ENCODE measurements at regions not wholly inside any gene's neighbourhood (a gene's known extent, or its start where the extent isn't known, plus 50 kb on each side); places are given as distances from the start of the nearest gene placed in this dataset.

DNA sequence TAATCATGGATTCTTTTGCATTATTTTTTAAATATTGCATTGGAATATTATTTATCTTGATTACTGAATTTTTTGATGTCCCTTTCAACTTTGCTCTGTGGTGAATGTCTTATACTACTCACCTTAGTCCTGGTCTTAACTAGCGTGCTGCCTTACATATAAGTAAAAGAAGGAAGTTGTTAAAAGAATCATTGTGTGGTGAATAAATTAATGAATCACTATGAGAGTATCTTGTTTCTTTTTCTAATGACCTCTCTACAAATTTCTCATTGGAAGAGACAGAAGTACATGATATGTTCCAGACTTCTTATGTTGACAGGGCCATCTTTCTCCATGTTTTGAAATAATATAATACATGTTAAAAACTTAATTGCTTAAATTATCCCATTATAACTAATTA, 432.6 kb upstream of the MMADHC start:
- no peak overlapping the region for H3K4me3 ChIP-seq (replicated peaks; ENCODE audit: low read depth, low read length)
- no peak for DNase-seq (ENCODE audit: low read depth)
- TF ChIP-seq, protein P1, sequence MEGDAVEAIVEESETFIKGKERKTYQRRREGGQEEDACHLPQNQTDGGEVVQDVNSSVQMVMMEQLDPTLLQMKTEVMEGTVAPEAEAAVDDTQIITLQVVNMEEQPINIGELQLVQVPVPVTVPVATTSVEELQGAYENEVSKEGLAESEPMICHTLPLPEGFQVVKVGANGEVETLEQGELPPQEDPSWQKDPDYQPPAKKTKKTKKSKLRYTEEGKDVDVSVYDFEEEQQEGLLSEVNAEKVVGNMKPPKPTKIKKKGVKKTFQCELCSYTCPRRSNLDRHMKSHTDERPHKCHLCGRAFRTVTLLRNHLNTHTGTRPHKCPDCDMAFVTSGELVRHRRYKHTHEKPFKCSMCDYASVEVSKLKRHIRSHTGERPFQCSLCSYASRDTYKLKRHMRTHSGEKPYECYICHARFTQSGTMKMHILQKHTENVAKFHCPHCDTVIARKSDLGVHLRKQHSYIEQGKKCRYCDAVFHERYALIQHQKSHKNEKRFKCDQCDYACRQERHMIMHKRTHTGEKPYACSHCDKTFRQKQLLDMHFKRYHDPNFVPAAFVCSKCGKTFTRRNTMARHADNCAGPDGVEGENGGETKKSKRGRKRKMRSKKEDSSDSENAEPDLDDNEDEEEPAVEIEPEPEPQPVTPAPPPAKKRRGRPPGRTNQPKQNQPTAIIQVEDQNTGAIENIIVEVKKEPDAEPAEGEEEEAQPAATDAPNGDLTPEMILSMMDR (IDR thresholded peaks at IDR 0.05; ENCODE audit: low read length, missing control alignments), result no peak

DNA sequence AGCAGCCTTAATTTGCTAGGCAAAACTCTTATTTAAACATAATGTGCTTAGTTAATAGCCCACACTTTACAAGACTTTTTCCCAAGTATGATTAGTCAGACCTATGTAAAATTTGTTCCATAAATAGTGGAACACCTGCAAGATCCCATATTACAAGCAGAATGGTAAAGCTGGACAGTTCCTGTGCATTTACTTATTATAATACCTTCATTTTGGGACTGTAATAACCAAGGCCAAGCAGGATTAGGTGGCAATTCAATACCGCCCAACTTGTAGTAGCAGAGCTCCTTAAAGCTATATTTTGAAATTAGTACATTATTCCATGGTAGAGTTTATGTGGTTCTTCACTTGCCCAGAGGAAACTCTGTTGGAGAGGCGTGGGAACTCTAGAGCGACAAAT, 431.5 kb upstream of the MMADHC start:
- TF ChIP-seq, protein P1 (IDR thresholded peaks at IDR 0.05; ENCODE audit: low read length, missing control alignments), result no peak
- H3K4me3 ChIP-seq (replicated peaks; ENCODE audit: low read depth, low read length), result no peak overlapping the region
- no peak for DNase-seq (ENCODE audit: low read depth)

DNA sequence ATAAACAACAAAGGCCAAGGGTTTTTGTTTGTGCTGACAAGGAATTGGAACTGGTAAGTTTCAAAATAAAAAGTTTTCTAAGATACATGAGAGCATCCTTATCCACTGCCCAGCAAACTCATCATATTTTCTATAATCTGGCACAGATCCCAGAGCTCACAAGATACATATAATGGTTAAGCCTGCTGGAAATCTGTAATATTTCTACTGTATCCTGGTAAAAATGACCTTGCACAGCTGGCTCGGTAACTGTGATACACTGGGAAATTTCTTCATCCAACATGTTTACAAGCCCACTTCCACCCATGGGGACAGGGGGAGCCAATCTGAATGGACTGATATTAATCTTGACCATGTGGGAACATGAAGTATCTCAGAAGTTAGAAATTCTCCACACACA, 425.4 kb upstream of the MMADHC start:
- TF ChIP-seq, protein P1 (IDR thresholded peaks at IDR 0.05; ENCODE audit: low read length, missing control alignments), result no peak
- peak; percentile 46 for DNase-seq (ENCODE audit: low read depth)
- H3K4me3 ChIP-seq (replicated peaks; ENCODE audit: low read depth, low read length), result no peak overlapping the region

DNA sequence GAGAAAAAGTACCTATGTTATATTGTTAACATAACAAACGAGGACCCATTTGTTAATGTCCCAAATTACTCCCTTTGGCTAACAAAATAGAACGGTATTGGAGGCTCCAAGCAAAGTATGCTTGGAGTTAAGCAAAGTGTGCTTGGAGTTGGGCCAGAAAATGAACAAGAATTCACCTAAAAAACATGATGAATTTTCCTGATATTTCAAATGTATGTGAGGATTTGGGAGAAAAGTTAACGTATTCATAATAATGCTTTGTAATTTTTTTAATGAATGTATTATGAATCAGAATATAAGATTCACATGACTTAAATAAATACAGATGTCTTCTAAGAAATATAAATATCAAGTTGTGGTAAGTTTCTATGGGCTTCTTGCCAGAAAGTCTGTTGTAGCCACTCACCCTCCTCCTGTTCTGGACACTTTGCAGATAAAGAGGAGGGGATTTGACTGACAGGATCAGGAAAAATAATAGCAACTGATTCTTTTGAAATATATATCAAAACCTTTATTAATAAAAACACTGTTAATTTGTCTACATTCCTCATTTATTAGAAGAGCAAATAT, 423.7 kb upstream of the MMADHC start:
- TF ChIP-seq, protein P1 (IDR thresholded peaks at IDR 0.05; ENCODE audit: low read length, missing control alignments), result no peak
- peak; percentile 19 for DNase-seq (ENCODE audit: low read depth)
- no peak overlapping the region for H3K4me3 ChIP-seq (replicated peaks; ENCODE audit: low read depth, low read length)

DNA sequence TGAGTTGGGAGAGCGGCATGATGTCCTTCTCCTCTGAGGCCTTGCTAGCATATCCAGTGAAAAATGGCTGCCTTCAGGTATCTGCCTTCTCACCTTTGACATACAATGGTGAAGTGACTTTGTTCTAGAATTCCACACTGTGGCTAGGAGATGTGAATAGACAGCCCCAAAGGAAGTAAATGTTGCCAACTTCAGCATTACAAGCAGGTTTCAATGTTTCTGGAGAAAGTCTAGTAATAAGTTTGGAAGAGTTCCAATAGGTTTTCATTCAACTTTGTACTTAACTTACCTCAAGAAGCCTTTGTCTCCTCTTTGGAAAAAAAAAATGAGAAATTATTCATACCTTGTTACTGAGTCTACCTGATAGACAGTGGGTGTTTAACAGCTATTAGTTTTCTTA, 421.3 kb upstream of the MMADHC start:
- no peak overlapping the region for H3K4me3 ChIP-seq (replicated peaks; ENCODE audit: low read depth, low read length)
- TF ChIP-seq, protein P1 (IDR thresholded peaks at IDR 0.05; ENCODE audit: low read length, missing control alignments), result no peak
- no peak for DNase-seq (ENCODE audit: low read depth)

DNA sequence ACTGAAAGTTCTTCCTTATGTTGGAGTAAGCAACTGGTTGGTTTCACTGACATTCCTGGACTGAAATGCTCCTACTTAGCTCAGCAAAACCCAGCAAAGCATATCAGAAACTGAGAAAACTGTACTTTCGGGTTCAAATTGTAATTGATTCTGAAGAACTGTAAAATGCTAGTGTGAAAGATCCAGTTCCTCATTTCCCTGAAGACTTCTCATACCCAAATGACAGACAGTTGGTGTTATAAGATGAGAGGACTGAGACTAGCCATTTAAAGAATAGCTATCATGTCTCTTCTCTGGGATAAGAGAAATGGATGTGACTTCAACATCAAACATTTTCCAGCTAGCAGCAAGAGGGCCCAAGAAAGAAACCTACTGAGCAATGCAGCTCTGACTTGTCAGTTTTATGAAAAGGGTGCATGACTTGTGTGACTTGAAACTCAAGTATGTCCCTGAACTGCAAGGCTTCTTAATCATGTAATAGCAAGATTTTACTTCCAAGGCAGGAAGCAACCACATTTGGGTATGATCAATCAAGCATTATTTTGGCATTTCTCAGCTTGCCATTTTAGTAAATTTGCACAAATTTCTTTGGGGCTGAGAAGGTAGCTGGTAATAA, 420.3 kb upstream of the MMADHC start:
- no peak for DNase-seq (ENCODE audit: low read depth)
- H3K4me3 ChIP-seq (replicated peaks; ENCODE audit: low read depth, low read length), result no peak overlapping the region
- TF ChIP-seq, protein P1 (IDR thresholded peaks at IDR 0.05; ENCODE audit: low read length, missing control alignments), result no peak

DNA sequence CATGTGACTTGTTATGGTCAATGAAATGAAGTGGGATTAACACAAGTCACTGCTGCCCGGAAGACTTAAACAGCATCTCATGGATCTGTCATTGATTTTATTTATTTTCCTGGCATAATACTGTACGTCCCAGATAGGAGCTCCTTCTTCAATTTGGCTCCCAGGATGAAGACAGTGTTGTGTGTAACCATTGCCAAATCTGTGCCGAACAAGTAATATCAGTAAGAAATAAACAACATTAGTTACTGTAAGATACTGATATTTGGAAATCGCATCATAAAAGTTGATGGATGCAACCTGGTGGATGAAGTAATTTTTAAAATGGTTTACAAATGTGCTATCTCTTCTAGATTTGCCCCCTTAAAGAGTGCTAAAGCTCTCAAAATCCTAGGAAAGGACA, 419.0 kb upstream of the MMADHC start:
- TF ChIP-seq, protein P1 (IDR thresholded peaks at IDR 0.05; ENCODE audit: low read length, missing control alignments), result no peak
- no peak for DNase-seq (ENCODE audit: low read depth)
- H3K4me3 ChIP-seq (replicated peaks; ENCODE audit: low read depth, low read length), result no peak overlapping the region
